ENCODE measurements at regions not wholly inside any gene's neighbourhood (a gene's known extent, or its start where the extent isn't known, plus 50 kb on each side); places are given as distances from the start of the nearest gene placed in this dataset.

- peaks cover 3% of the 10 kb centered on the region for H3K9me3 Mint-ChIP-seq
- no peaks in the 10 kb centered on the region for H3K36me3 Mint-ChIP-seq
- H3K4me3 Mint-ChIP-seq = no peak overlapping the region
- H3K4me1 Mint-ChIP-seq (ENCODE audit: low read depth in 2 of 2) = no peaks in the 10 kb centered on the region
- no peak overlapping the region for H3K27ac Mint-ChIP-seq
- no peak for DNase-seq (ENCODE audit: low spot score)
- peaks cover 0 to 12% of the 10 kb centered on the region in 2 donors for H3K27me3 Mint-ChIP-seq
- ATAC-seq = no peak
These were observed 282.2 kb downstream of the PLPP3 start for GRCh38 chr1:56297208-56297607.

DNA sequence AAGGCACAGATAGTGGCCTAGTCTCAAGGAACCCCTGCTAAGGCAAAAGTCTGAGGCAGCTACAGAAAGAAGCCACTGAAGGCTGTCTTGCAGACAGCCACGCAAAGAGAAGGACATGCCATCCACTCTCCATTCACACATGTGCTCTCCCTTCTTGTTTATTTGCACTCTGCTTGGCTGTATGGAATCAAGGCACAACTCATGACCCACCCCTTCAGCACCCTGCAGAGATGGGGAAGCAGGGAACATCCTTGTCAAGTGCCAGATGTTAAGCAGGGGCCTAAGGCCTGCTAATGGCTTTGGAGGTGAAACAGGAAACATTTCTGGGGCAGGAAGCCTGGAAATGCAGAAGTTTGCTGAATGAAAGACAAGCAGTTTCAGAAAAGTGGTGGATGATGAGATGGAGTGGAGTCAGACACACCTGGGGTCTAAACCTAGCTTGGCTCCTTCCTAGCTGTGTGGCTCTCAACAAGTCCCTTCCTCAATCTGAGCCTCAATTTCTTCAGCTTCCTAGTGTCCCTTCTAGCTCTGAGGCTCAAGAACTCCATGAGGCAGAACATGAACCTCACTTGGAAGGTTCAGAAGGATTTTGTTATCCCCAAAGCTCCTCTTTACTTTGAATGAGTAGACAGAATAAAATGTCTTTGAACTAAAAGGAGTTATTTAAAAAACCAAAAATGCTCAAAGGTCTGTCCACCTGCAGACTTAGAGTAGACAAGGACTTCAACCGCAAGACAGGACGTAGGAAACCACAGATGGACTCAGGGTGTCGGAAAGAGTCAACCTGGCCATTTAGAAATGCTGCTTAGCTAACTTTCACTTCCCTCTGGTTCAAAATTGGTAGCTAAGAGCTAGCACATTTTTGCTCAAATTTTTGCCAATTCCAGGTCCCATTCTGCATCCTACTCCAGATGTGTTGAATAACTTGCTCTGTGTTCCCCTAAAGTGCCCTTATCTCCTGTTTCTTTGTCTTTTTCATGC, 283.1 kb downstream of the PLPP3 start:
- no peaks in the 10 kb centered on the region for H3K4me1 Mint-ChIP-seq (ENCODE audit: low read depth in 2 of 2)
- peaks cover 0 to 12% of the 10 kb centered on the region in 2 donors for H3K27me3 Mint-ChIP-seq
- no peaks in the 10 kb centered on the region for H3K36me3 Mint-ChIP-seq
- H3K27ac Mint-ChIP-seq = no peak overlapping the region
- peaks cover 3% of the 10 kb centered on the region for H3K9me3 Mint-ChIP-seq
- no peak for ATAC-seq
- H3K4me3 Mint-ChIP-seq = no peak overlapping the region
- DNase-seq (ENCODE audit: low spot score) = no peak

DNA sequence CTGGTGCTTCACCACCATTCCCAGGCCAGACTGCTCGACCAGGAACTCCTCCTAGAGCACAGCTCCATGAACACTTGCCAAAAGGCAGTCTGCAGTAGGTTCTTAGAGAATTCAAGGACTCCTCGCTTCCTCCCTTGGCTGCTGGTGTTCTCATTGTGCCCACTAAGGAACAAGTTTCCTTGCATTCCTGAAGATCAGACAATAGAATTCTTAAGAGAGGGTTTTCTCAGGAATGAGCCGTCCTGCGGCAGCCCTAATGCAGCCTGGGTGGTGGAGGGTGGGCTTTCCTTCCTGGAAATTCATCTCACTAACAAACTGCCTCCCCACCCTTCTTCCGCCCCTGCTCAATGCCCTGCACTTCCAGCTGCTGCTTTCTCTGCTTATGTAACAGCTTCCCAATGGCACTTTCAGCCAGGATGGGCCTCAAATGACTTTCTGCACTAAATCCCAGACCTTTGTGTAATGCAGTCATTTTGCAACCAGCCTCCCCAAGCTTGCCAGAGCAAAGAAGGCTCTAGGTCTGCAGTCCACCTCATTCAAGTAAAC, 287.9 kb downstream of the PLPP3 start:
- Mint-ChIP-seq H3K4me3 (no peak overlapping the region), H3K36me3 (no peaks in the 10 kb centered on the region), H3K9me3 (peaks cover 3% of the 10 kb centered on the region), H3K27me3 (peaks cover 0 to 12% of the 10 kb centered on the region in 2 donors), H3K4me1 (ENCODE audit: low read depth in 2 of 2) (no peaks in the 10 kb centered on the region), H3K27ac (no peak overlapping the region)
- no peak for ATAC-seq
- no peak for DNase-seq (ENCODE audit: low spot score)

DNA sequence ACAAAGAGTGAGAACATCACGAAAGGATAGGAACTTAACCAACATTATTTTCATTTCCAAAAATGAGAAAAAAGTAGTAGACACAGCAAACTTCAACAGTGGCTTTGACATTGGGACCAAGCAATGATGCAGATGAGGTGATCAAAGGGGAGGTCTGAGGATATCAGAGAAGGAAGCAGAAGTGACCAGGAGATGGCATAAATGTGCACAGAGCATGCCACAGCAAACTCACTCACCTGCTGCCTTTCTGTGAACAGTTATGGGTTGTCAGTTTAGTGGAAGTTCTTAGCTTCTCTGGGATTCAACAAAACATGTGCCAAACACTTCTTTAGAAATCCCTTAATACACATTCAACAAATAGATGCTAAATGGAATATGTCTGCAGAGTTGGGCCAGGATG, 290.1 kb downstream of the PLPP3 start:
- Mint-ChIP-seq H3K4me1 (ENCODE audit: low read depth in 2 of 2) (no peaks in the 10 kb centered on the region), H3K36me3 (no peaks in the 10 kb centered on the region), H3K27me3 (peaks cover 1 to 6% of the 10 kb centered on the region in 2 donors), H3K27ac (no peak overlapping the region), H3K9me3 (peaks cover 2% of the 10 kb centered on the region), H3K4me3 (no peak overlapping the region)
- no peak for DNase-seq (ENCODE audit: low spot score)
- no peak for ATAC-seq

DNA sequence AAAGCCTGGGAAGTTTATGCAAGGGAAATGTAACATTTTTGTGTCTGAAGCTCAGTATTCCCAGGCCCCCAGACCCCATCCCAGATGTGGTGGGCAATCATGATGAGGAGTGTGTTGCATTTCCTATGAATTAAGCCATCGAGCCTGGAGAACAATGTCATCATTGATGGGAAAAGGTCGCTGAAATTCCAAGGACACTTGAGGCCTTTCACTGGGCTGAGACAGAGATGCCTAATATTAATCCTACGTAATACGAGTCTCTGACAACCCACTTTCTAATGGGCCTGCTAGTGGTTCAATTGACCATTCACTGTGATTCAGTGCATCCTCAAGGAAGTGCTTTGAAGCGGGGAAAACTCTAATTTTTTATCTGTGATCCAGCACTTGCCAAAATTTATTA, 291.6 kb downstream of the PLPP3 start:
- ATAC-seq (no peak), DNase-seq (ENCODE audit: low spot score) (no peak)
- Mint-ChIP-seq H3K27me3 (peaks cover 0 to 2% of the 10 kb centered on the region in 2 donors), H3K36me3 (no peaks in the 10 kb centered on the region), H3K4me1 (ENCODE audit: low read depth in 2 of 2) (no peaks in the 10 kb centered on the region), H3K27ac (no peak overlapping the region), H3K4me3 (no peak overlapping the region), H3K9me3 (no peaks in the 10 kb centered on the region)

- peaks cover 0 to 2% of the 10 kb centered on the region in 2 donors for H3K27me3 Mint-ChIP-seq
- H3K27ac Mint-ChIP-seq = no peak overlapping the region
- H3K9me3 Mint-ChIP-seq = no peaks in the 10 kb centered on the region
- no peak for ATAC-seq
- no peaks in the 10 kb centered on the region for H3K4me1 Mint-ChIP-seq (ENCODE audit: low read depth in 2 of 2)
- no peak overlapping the region for H3K4me3 Mint-ChIP-seq
- no peak for DNase-seq (ENCODE audit: low spot score)
- no peaks in the 10 kb centered on the region for H3K36me3 Mint-ChIP-seq
These were observed 292.4 kb downstream of the PLPP3 start for GRCh38 chr1:56286956-56287355.

DNA sequence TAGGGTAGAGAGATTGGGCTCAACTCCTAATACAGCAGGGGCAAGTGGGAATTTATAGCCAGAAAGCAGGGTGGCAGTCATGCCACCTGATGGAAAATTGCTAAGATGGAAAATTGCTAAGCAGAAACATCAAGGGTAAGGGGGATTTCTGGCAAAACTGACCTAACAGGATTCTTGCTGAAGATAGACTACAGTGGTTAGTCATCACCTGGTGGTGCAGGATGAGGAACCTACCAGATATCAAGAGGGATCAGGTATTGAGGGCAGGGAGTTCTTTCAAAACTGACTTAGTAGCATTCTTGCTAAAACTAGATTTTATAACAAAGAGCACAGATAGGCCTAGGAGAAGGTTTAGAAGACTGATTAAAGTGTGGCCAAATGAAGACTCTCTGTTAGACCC, 292.9 kb downstream of the PLPP3 start:
- H3K27ac Mint-ChIP-seq = no peak overlapping the region
- H3K4me1 Mint-ChIP-seq (ENCODE audit: low read depth in 2 of 2) = no peaks in the 10 kb centered on the region
- no peak overlapping the region for H3K4me3 Mint-ChIP-seq
- H3K9me3 Mint-ChIP-seq = no peaks in the 10 kb centered on the region
- H3K27me3 Mint-ChIP-seq = peaks cover 0 to 2% of the 10 kb centered on the region in 2 donors
- DNase-seq (ENCODE audit: low spot score) (no peak), ATAC-seq (no peak)
- no peaks in the 10 kb centered on the region for H3K36me3 Mint-ChIP-seq

DNA sequence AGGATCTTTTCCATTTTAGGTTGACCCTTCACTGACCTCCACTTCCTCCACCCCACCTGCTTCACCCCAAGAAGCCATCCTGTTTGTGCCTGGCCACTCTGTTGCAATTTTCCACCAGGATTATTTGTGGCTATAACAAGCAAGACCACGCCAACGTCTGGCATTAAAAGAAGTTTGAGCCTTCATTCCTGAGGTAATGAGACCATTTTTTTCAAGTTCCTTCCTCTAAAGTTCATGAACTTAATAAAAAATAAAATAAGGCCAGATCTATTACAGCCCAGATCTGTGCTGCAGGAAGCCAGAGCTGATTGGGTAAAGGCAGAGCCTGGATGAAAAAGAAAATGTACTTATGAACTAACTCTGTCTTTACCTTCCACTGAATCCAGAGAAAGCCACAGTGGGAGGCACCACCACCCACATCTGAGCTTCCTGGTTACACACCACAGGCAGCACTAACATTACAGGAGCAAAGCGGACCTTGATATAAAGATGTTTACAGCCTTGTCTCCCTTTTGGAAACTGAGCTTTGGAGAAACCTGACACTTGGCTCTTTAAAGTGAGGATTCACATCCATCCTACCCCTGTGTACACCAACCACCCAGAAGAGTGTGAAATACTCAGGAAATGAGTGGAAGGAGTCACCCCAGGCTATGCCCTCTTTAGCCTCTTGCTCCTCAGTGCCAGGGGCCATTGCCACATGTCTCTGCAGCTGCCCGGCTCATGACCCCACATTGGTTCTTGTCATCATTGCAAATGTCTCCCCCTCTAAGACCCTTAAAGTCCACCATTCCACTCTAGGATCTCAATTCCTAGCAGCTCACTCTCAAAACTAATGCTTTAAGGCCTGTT, 293.6 kb downstream of the PLPP3 start:
- Mint-ChIP-seq H3K4me1 (ENCODE audit: low read depth in 2 of 2) (no peaks in the 10 kb centered on the region), H3K4me3 (no peak overlapping the region), H3K36me3 (no peaks in the 10 kb centered on the region), H3K9me3 (no peaks in the 10 kb centered on the region), H3K27ac (no peak overlapping the region), H3K27me3 (peaks cover 0 to 2% of the 10 kb centered on the region in 2 donors)
- ATAC-seq = no peak
- DNase-seq (ENCODE audit: low spot score) = no peak

GRCh38 chr1:56284928-56285327, 294.4 kb downstream of the PLPP3 start:
- Mint-ChIP-seq H3K27me3 (peaks cover 0 to 2% of the 10 kb centered on the region in 2 donors), H3K4me1 (ENCODE audit: low read depth in 2 of 2) (no peaks in the 10 kb centered on the region), H3K9me3 (no peaks in the 10 kb centered on the region), H3K4me3 (no peak overlapping the region), H3K36me3 (no peaks in the 10 kb centered on the region), H3K27ac (no peak overlapping the region)
- ATAC-seq (no peak), DNase-seq (ENCODE audit: low spot score) (no peak)

DNA sequence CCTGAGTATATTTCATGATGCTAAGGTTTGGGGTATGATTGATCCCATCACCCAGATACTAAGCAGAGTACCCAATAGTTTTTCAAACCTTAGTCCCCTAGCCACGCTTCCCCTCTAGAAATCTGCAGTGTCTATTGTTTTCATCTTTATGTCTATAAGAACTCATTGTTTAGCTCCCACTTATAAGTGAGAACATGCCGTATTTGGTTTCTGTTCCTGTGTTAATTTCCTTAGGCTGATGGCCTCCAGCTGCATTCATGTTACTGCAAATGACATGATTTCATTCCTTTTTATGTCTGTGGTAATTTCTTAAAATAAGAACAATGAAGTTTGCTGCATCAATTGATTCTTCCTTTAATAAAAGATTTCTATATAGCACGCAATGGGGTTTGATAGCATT, 301.3 kb downstream of the PLPP3 start:
- DNase-seq (ENCODE audit: low spot score) (no peak), ATAC-seq (no peak)
- no peaks in the 10 kb centered on the region for H3K4me1 Mint-ChIP-seq (ENCODE audit: low read depth in 2 of 2)

GRCh38 chr1:56268519-56269140, 310.7 kb downstream of the PLPP3 start:
- ATAC-seq (no peak), DNase-seq (ENCODE audit: low spot score) (no peak)
- Mint-ChIP-seq H3K4me3 (no peak overlapping the region), H3K27ac (no peak overlapping the region), H3K4me1 (ENCODE audit: low read depth in 2 of 2) (no peaks in the 10 kb centered on the region), H3K9me3 (peaks cover 14% of the 10 kb centered on the region), H3K27me3 (peaks cover 9 to 12% of the 10 kb centered on the region in 2 donors), H3K36me3 (no peaks in the 10 kb centered on the region)

More for the DNA sequence above, 301.3 kb downstream of the PLPP3 start:
- Mint-ChIP-seq H3K4me3 (no peak overlapping the region), H3K36me3 (no peaks in the 10 kb centered on the region), H3K9me3 (peaks cover 7% of the 10 kb centered on the region), H3K27me3 (peaks cover 0 to 3% of the 10 kb centered on the region in 2 donors), H3K27ac (no peak overlapping the region)

DNA sequence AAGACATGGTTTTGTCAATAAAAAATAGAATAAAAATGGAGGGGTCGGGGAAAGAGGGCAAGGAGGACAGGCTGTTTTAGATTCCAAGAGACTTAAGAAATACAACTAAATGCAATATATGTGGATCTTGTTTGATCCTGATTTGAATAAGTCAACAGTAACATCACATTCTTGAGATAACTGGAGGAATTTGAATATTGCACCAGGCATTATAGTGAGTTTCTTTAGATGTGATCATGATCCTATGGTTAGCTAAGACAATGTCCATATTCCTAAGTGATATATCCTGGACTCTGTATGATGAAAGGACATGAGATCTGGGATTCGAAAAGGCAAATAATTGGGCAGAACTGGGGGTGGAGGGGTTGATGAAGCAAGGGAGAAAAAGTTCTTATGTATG, 311.8 kb downstream of the PLPP3 start:
- Mint-ChIP-seq H3K27ac (no peak overlapping the region), H3K9me3 (peaks cover 7% of the 10 kb centered on the region), H3K27me3 (peaks cover 9 to 10% of the 10 kb centered on the region in 2 donors), H3K4me1 (ENCODE audit: low read depth in 2 of 2) (no peaks in the 10 kb centered on the region), H3K4me3 (no peak overlapping the region), H3K36me3 (no peaks in the 10 kb centered on the region)
- ATAC-seq = no peak
- no peak for DNase-seq (ENCODE audit: low spot score)

GRCh38 chr1:56266359-56266758, 313.0 kb downstream of the PLPP3 start:
- Mint-ChIP-seq H3K4me1 (ENCODE audit: low read depth in 2 of 2) (no peaks in the 10 kb centered on the region), H3K27me3 (peaks cover 2 to 10% of the 10 kb centered on the region in 2 donors), H3K27ac (no peak overlapping the region), H3K4me3 (no peak overlapping the region), H3K9me3 (peaks cover 7% of the 10 kb centered on the region), H3K36me3 (no peaks in the 10 kb centered on the region)
- ATAC-seq = no peak
- no peak for DNase-seq (ENCODE audit: low spot score)
